ENCODE measurements at regions not wholly inside any gene's neighbourhood (a gene's known extent, or its start where the extent isn't known, plus 50 kb on each side); places are given as distances from the start of the nearest gene placed in this dataset.

DNA sequence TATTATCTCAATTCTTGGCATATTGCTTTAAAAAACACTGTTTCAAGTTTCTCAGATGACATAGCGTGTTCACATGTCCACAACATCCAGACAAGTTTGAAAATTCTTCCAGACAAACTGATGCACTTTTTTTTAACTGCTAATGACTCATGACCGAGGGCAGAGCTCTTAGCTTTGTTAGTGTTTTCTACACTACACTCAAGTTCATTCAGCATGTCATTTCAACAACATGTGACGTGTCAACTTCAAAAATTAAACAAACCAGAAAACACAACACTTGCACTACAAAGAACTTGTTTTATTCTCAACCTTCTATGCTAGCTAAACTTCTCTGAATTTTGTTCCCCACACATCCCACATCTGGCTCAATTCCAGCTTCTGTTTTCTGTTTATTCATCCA lies 1186.3 kb upstream of the FLRT2 start:
- CTCF ChIA-PET, result no interaction called here
- whole genome bisulfite sequencing (ENCODE audit: missing lambda C conversion rate), result under 1% methylated on average over 3 of the region's 3 CpGs
- Histone ChIP-seq H3K4me3 (no peak overlapping the region), H3K4me1 (no peaks in the 10 kb centered on the region), H3K9me3 (peaks cover 2% of the 10 kb centered on the region; the same call in 2 of the 3 replicates), H3K4me2 (no peak overlapping the region), H3K27ac (no peak overlapping the region)
- ATAC-seq, result no peak
- POLR2A ChIA-PET, result no interaction called here
- TF ChIP-seq, protein P1, sequence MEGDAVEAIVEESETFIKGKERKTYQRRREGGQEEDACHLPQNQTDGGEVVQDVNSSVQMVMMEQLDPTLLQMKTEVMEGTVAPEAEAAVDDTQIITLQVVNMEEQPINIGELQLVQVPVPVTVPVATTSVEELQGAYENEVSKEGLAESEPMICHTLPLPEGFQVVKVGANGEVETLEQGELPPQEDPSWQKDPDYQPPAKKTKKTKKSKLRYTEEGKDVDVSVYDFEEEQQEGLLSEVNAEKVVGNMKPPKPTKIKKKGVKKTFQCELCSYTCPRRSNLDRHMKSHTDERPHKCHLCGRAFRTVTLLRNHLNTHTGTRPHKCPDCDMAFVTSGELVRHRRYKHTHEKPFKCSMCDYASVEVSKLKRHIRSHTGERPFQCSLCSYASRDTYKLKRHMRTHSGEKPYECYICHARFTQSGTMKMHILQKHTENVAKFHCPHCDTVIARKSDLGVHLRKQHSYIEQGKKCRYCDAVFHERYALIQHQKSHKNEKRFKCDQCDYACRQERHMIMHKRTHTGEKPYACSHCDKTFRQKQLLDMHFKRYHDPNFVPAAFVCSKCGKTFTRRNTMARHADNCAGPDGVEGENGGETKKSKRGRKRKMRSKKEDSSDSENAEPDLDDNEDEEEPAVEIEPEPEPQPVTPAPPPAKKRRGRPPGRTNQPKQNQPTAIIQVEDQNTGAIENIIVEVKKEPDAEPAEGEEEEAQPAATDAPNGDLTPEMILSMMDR (IDR thresholded peaks at IDR 0.05), result no peak
- TF ChIP-seq PBX3 (IDR thresholded peaks at IDR 0.05) (no peak), POLR2A (IDR thresholded peaks at IDR 0.05; ENCODE audit: low read length) (no peak), SMC3 (IDR thresholded peaks at IDR 0.05) (no peak), FOSB (CRISPR knock-in tag; IDR thresholded peaks at IDR 0.05) (no peak), GATA3 (IDR thresholded peaks at IDR 0.05; ENCODE audit: borderline replicate concordance) (no peak), RFX5 (IDR thresholded peaks at IDR 0.05) (no peak), NPAS2 (CRISPR knock-in tag; IDR thresholded peaks at IDR 0.05; ENCODE audit: borderline replicate concordance) (no peak), MAX (IDR thresholded peaks at IDR 0.05) (no peak), JUN (IDR thresholded peaks at IDR 0.05) (no peak), CBX2 (IDR thresholded peaks at IDR 0.05; ENCODE audit: borderline replicate concordance, low read depth) (no peak)
- TF ChIP-seq, protein P2, sequence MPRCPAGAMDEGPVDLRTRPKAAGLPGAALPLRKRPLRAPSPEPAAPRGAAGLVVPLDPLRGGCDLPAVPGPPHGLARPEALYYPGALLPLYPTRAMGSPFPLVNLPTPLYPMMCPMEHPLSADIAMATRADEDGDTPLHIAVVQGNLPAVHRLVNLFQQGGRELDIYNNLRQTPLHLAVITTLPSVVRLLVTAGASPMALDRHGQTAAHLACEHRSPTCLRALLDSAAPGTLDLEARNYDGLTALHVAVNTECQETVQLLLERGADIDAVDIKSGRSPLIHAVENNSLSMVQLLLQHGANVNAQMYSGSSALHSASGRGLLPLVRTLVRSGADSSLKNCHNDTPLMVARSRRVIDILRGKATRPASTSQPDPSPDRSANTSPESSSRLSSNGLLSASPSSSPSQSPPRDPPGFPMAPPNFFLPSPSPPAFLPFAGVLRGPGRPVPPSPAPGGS (IDR thresholded peaks at IDR 0.05), result no peak
- no peak for FAIRE-seq
- no peak for DNase-seq (ENCODE audit: low read depth in 1 of 2, low spot score in 1 of 2)

DNA sequence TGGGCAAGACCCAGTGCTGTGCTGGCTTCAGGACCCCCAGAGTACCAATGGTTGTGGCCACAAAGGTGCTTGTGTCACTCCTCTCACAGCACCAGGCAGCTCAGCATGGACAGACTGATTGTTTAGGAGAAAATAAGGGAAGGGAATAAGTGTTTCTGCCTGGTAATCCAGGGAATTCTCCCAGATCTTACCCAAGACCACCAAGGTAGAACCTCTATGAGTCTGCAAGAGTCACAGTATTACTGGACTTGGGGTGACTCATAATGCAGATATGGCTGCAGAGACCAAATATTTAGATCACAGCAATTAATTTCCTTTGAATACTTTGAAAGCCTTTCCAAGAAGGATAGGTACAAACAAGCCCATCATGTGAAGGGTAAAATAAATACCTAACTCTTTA lies 1178.3 kb upstream of the FLRT2 start:
- no peak overlapping the region for H3K27ac ChIP-seq
- H3K4me2 ChIP-seq, result no peak overlapping the region
- ChIA-PET POLR2A (no interaction called here), CTCF (no interaction called here)
- TF ChIP-seq ZFP36 (IDR thresholded peaks at IDR 0.05; ENCODE audit: borderline replicate concordance, partially characterized antibody), result no peak
- no peak for TF ChIP-seq EHMT2 (IDR thresholded peaks at IDR 0.05; ENCODE audit: low read depth)
- no peak for TF ChIP-seq SMC3 (IDR thresholded peaks at IDR 0.05)
- no peak for TF ChIP-seq USF2 (IDR thresholded peaks at IDR 0.05)
- TF ChIP-seq MAFK (IDR thresholded peaks at IDR 0.05; ENCODE audit: partially characterized antibody), result no peak
- TF ChIP-seq RFX5 (IDR thresholded peaks at IDR 0.05), result no peak
- no peak for TF ChIP-seq SREBF2 (IDR thresholded peaks at IDR 0.05)
- no peak for TF ChIP-seq GATA3 (IDR thresholded peaks at IDR 0.05; ENCODE audit: borderline replicate concordance)
- no peak for TF ChIP-seq JUNB (IDR thresholded peaks at IDR 0.05)
- TF ChIP-seq BHLHE40 (IDR thresholded peaks at IDR 0.05; ENCODE audit: low read depth, low read length), result no peak
- TF ChIP-seq PHF8 (IDR thresholded peaks at IDR 0.05; ENCODE audit: borderline replicate concordance, low read depth), result no peak
- no peak for TF ChIP-seq POLR2AphosphoS2 (conservative IDR thresholded peaks at IDR 0.05; ENCODE audit: low read length)
- no peak for TF ChIP-seq ESRRA (IDR thresholded peaks at IDR 0.05; ENCODE audit: borderline replicate concordance, low read length)
- no peak for TF ChIP-seq RARB (CRISPR knock-in tag; IDR thresholded peaks at IDR 0.05)
- TF ChIP-seq PBX3 (IDR thresholded peaks at IDR 0.05), result no peak
- peaks cover 3% of the 10 kb centered on the region; the same call in 1 of the 3 replicates for H3K9me3 ChIP-seq
- no peaks in the 10 kb centered on the region for H3K4me1 ChIP-seq
- ATAC-seq (no peak), FAIRE-seq (no peak), DNase-seq (ENCODE audit: low read depth in 1 of 2, low spot score in 1 of 2) (no peak)
- H3K4me3 ChIP-seq, result no peak overlapping the region
